HG03442 (cell line): ENCODE measurements at regions not wholly inside any gene's neighbourhood (a gene's known extent, or its start where the extent isn't known, plus 50 kb on each side); places are given as distances from the start of the nearest gene placed in this dataset.
A peak's percentile ranks its signal among the peaks of the same experiment; 100 is the strongest.
"Not testable (repeated sequence)": the region's sequence is repeated elsewhere in the genome, so short reads cannot be mapped to it uniquely, and the experiment has no call there.

Experiments used
- ATAC-seq: cut with Tn5 transposase; IDR thresholded peaks from one replicate; pipeline ENCODE4 v1.9.1; 2021; ENCODE audit warnings: mild to moderate bottlenecking, moderate library complexity; ENCODE audit not compliant: unreplicated experiment

- no peak for ATAC-seq
Observed at GRCh38 chr6:115467726-115468125, 593.0 kb downstream of the FRK start.

GRCh38 chr6:115460913-115461312 lies 599.8 kb downstream of the FRK start:
- no peak for ATAC-seq

- ATAC-seq: no peak
Observed at GRCh38 chr6:115456848-115457247, 603.8 kb downstream of the FRK start.

- ATAC-seq: no peak
Observed at GRCh38 chr6:115443825-115444478, 616.7 kb downstream of the FRK start.

- no peak for ATAC-seq
Observed at GRCh38 chr6:115442323-115442722, 618.4 kb downstream of the FRK start.

- no peak for ATAC-seq
Observed at GRCh38 chr6:115441651-115442050, 619.0 kb downstream of the FRK start.

- ATAC-seq: no peak
Observed at GRCh38 chr6:115415378-115415777, 645.3 kb downstream of the FRK start.

- not testable (repeated sequence) for ATAC-seq
Observed at GRCh38 chr6:115414916-115415315, 645.8 kb downstream of the FRK start.

- ATAC-seq: no peak
Observed at GRCh38 chr6:115411756-115412155, 648.9 kb downstream of the FRK start.

- no peak for ATAC-seq
Observed at GRCh38 chr6:115404446-115404845, 656.2 kb downstream of the FRK start.

- no peak for ATAC-seq
Observed at GRCh38 chr6:115398607-115399006, 662.1 kb downstream of the FRK start.

- no peak for ATAC-seq
Observed at GRCh38 chr6:115396112-115396906, 664.4 kb downstream of the FRK start.

- no peak for ATAC-seq
Observed at GRCh38 chr6:115393821-115394220, 666.9 kb downstream of the FRK start.

- ATAC-seq: no peak
Observed at GRCh38 chr6:115370202-115370601, 690.5 kb downstream of the FRK start.

GRCh38 chr6:115365783-115366182 lies 694.9 kb downstream of the FRK start:
- ATAC-seq: no peak

- ATAC-seq: peak; percentile 85
Observed at GRCh38 chr6:115363379-115363778, 697.3 kb downstream of the FRK start.

GRCh38 chr6:115362234-115362633 lies 698.5 kb downstream of the FRK start:
- no peak for ATAC-seq

GRCh38 chr6:115360602-115361325 lies 699.9 kb downstream of the FRK start:
- ATAC-seq: no peak

- ATAC-seq: no peak
Observed at GRCh38 chr6:115358616-115359015, 702.1 kb downstream of the FRK start.

- no peak for ATAC-seq
Observed at GRCh38 chr6:115356371-115356770, 704.3 kb downstream of the FRK start.

GRCh38 chr6:115323001-115323400 lies 737.7 kb downstream of the FRK start:
- ATAC-seq: no peak

GRCh38 chr6:115319823-115320222 lies 740.9 kb downstream of the FRK start:
- no peak for ATAC-seq
